Activated T-cell treated with anti-CD3 and anti-CD28 coated beads, Interleukin-2, amount 50 U/mL, for 24 hours (primary cell): ENCODE measurements at regions not wholly inside any gene's neighbourhood (a gene's known extent, or its start where the extent isn't known, plus 50 kb on each side); places are given as distances from the start of the nearest gene placed in this dataset.
"Not testable (repeated sequence)": the region's sequence is repeated elsewhere in the genome, so short reads cannot be mapped to it uniquely, and the experiment has no call there.

ENCODE experiments used
- DNase-seq: peaks from one replicate; pipeline ENCODE4 v3.0.0-alpha.2; 2020
- H3K27ac Mint-ChIP-seq: 2 replicates; pipeline ENCODE4 v1.8.0; 2020; ENCODE audit warnings: mild to moderate bottlenecking, mixed read lengths
- H3K27me3 Mint-ChIP-seq: 2 replicates; pipeline ENCODE4 v1.8.0; 2020; ENCODE audit warnings: mixed read lengths
- H3K36me3 Mint-ChIP-seq: 2 replicates; pipeline ENCODE4 v1.8.0; 2020; ENCODE audit warnings: low read depth, mixed read lengths
- H3K4me1 Mint-ChIP-seq: 2 replicates; pipeline ENCODE4 v1.8.0; 2020; ENCODE audit warnings: low read depth, mixed read lengths
- H3K4me3 Mint-ChIP-seq: 2 replicates; pipeline ENCODE4 v1.8.0; 2020; ENCODE audit warnings: mild to moderate bottlenecking, moderate library complexity, mixed read lengths
- H3K9me3 Mint-ChIP-seq: 2 replicates; pipeline ENCODE4 v1.8.0; 2020; ENCODE audit warnings: mixed read lengths

GRCh38 chr6:145148776-145149175, 586.5 kb downstream of the EPM2A start:
- Mint-ChIP-seq H3K36me3 (no peaks in the 10 kb centered on the region), H3K9me3 (no peaks in the 10 kb centered on the region), H3K4me1 (peaks cover 1% of the 10 kb centered on the region), H3K27me3 (peaks cover 12% of the 10 kb centered on the region), H3K4me3 (no peak overlapping the region), H3K27ac (no peak overlapping the region)
- no peak for DNase-seq

GRCh38 chr6:145151624-145152023, 583.7 kb downstream of the EPM2A start:
- Mint-ChIP-seq H3K4me3 (no peak overlapping the region), H3K27ac (no peak overlapping the region), H3K4me1 (peaks cover 1% of the 10 kb centered on the region), H3K36me3 (no peaks in the 10 kb centered on the region), H3K27me3 (peaks cover 16% of the 10 kb centered on the region), H3K9me3 (no peaks in the 10 kb centered on the region)
- no peak for DNase-seq

DNA sequence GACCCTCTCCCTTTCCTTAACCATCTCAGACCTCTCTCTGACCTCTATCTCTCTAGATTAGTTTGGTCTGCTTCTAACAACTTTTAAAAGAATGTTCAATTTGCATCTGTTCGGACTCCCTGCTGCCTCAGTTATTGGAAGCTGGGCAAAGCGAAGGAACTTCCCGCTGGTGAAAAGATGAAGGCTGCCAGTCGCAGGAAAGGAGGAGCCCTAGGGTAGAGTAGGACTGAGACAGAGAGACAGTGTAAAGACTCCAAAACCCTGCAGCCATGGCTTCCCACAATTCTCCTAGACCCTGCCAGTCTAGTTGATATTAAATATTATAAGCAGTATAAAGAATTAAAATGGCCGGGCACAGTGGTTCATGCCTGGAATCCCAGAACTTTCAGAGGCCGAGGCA, 581.8 kb downstream of the EPM2A start:
- peaks cover 4% of the 10 kb centered on the region for H3K9me3 Mint-ChIP-seq
- H3K4me3 Mint-ChIP-seq, result no peak overlapping the region
- H3K4me1 Mint-ChIP-seq, result peaks cover 1% of the 10 kb centered on the region
- H3K27ac Mint-ChIP-seq, result no peak overlapping the region
- H3K27me3 Mint-ChIP-seq, result peaks cover 16% of the 10 kb centered on the region
- H3K36me3 Mint-ChIP-seq, result no peaks in the 10 kb centered on the region
- DNase-seq, result no peak

DNA sequence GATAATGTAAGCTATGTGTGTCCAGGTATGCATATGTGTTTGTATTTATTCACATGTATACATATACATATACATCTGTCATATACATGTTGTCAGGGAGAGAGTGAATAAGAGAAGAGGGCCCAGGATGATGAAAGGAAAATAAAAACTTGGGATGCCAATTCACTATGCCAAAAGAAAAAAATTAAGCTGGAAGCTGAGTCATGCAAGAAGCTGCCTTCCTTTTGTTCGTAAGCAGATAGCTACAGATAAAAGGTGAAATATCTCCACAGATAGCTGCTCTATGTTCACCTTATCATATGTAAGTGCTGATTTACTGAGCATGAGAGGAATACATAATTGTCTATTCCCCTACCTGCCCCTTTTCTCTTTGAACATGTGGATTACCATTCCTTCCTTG, 579.9 kb downstream of the EPM2A start:
- no peaks in the 10 kb centered on the region for H3K36me3 Mint-ChIP-seq
- H3K9me3 Mint-ChIP-seq, result peaks cover 9% of the 10 kb centered on the region
- no peaks in the 10 kb centered on the region for H3K4me1 Mint-ChIP-seq
- no peak overlapping the region for H3K4me3 Mint-ChIP-seq
- DNase-seq, result no peak
- H3K27me3 Mint-ChIP-seq, result peaks cover 8% of the 10 kb centered on the region
- H3K27ac Mint-ChIP-seq, result no peak overlapping the region

DNA sequence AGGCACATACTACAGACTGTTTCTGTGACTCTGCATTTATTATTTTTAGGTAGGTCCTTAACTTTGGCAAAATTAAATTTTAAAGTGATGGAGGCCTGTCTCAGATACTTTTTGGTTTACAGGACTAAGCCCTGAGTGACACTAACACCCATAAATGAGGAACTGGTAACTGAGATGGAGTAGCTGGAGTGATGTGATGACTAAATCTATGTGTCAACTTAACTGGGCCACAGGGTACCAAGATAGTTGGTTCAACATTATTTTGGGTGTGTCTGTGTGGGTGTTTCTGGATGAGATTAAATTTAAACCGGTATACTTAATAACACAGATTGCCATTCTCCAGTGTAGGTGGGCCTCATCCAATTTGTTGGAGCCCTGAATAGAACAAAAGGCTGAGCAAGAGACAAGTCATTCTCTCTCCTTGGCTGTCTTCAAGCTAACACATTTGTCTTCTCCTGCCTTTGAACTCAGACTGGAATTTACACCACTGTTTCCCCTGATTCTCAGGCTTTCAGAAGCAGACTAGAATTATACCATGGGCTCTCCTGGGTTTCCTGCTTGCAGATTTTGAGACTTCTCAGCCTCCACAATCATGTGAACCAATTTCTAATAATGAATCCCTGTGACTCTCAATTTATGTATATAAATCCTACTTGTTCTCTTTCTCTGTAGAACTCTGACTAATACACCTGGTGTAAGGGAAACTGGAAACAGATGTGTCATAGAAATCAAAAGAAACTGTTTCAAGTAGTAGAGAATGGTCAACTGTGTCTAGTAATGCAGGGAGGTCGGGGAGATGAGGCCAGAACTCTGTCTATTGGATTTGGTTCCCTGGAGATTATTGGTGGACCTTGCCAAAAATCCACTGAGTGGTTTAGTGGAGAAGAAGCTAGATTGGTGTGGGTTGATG, 579.2 kb downstream of the EPM2A start:
- no peaks in the 10 kb centered on the region for H3K36me3 Mint-ChIP-seq
- peaks cover 9% of the 10 kb centered on the region for H3K27me3 Mint-ChIP-seq
- H3K27ac Mint-ChIP-seq, result no peak overlapping the region
- peaks cover 9% of the 10 kb centered on the region for H3K9me3 Mint-ChIP-seq
- no peak overlapping the region for H3K4me3 Mint-ChIP-seq
- no peak for DNase-seq
- H3K4me1 Mint-ChIP-seq, result no peaks in the 10 kb centered on the region

GRCh38 chr6:145158636-145159035, 576.7 kb downstream of the EPM2A start:
- H3K27me3 Mint-ChIP-seq, DNase-seq, H3K9me3 Mint-ChIP-seq, H3K4me1 Mint-ChIP-seq, H3K27ac Mint-ChIP-seq, H3K36me3 Mint-ChIP-seq, H3K4me3 Mint-ChIP-seq: not testable (repeated sequence)

DNA sequence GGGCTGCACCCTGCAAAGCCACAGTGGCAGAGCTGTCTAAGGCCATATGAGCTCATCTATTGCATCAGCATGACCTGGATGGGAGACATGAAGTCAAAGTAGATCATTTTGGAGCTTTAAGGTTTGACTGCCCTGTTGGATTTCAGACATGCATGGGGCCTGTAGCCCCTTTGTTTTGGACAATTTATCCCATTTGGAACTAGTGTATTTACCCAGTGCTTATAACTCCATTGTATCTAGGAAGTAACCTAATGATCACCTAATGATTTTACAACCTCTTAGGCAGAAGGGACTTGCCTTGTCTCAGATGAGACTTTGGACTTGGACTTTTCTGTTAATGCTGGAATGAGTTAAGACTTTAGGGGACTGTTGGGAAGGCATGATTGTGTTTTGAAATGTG, 575.4 kb downstream of the EPM2A start:
- H3K36me3 Mint-ChIP-seq, result no peaks in the 10 kb centered on the region
- no peaks in the 10 kb centered on the region for H3K4me1 Mint-ChIP-seq
- H3K27me3 Mint-ChIP-seq, result peaks cover 2% of the 10 kb centered on the region
- no peak overlapping the region for H3K27ac Mint-ChIP-seq
- no peak overlapping the region for H3K4me3 Mint-ChIP-seq
- DNase-seq, result no peak
- peaks cover 9% of the 10 kb centered on the region for H3K9me3 Mint-ChIP-seq

DNA sequence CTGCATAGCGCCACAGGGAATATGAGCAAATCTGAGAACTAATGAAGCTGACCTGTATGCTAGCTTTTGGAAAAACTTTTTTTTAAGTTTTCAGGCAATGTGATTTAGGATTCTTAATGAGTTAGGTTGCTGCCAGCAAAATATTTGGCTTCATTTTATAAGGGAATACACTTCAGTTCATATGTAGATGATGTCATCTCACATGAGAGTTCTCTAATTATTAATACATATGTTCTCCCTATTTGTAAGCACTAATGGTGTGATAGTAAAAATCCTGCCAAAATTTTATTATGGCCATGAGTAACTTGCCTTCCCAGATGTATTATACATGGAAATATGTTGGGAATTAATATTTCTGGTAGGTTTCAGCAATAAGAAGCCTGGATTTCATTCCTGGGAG, 573.8 kb downstream of the EPM2A start:
- Mint-ChIP-seq H3K27ac (no peak overlapping the region), H3K36me3 (no peaks in the 10 kb centered on the region), H3K4me3 (no peak overlapping the region), H3K9me3 (peaks cover 9% of the 10 kb centered on the region), H3K4me1 (no peaks in the 10 kb centered on the region), H3K27me3 (peaks cover 7% of the 10 kb centered on the region)
- no peak for DNase-seq

DNA sequence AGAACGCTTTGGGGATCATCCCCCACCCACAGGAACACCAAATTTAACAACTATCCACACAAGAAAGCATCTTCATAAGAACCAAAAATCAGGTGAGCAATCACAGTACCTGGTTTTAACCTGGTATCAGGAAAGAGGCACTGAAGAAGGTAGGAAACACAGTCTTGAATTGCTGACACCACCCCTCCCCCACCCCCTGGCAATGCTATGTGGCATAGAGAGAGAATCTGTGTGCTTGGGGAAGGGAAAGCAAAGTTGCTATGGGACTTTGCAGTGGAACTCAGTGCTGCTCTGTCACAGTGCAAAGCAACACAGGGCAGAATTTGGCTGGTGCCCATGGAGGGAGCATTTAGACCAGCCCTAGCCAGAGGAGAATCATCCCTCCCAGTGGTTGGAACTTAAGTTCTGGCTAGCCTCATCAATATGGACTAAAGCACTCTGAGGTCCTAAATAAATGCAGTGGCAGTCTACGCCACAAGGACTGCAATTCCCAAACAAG, 565.5 kb downstream of the EPM2A start:
- no peak overlapping the region for H3K27ac Mint-ChIP-seq
- H3K4me3 Mint-ChIP-seq, result no peak overlapping the region
- peaks cover 14% of the 10 kb centered on the region for H3K27me3 Mint-ChIP-seq
- no peaks in the 10 kb centered on the region for H3K4me1 Mint-ChIP-seq
- H3K9me3 Mint-ChIP-seq, result no peaks in the 10 kb centered on the region
- DNase-seq, result no peak
- no peaks in the 10 kb centered on the region for H3K36me3 Mint-ChIP-seq

- no peak overlapping the region for H3K27ac Mint-ChIP-seq
- H3K4me3 Mint-ChIP-seq, result no peak overlapping the region
- no peak for DNase-seq
- H3K4me1 Mint-ChIP-seq, result no peaks in the 10 kb centered on the region
- H3K27me3 Mint-ChIP-seq, result peaks cover 4% of the 10 kb centered on the region
- peaks cover 6% of the 10 kb centered on the region for H3K9me3 Mint-ChIP-seq
- H3K36me3 Mint-ChIP-seq, result no peaks in the 10 kb centered on the region
Measured at GRCh38 chr6:145175470-145175869, 559.9 kb downstream of the EPM2A start.

GRCh38 chr6:145178391-145178790, 556.9 kb downstream of the EPM2A start:
- Mint-ChIP-seq H3K9me3 (peaks cover 6% of the 10 kb centered on the region), H3K4me1 (no peaks in the 10 kb centered on the region), H3K27me3 (peaks cover 3% of the 10 kb centered on the region), H3K4me3 (no peak overlapping the region), H3K36me3 (no peaks in the 10 kb centered on the region), H3K27ac (no peak overlapping the region)
- no peak for DNase-seq

DNA sequence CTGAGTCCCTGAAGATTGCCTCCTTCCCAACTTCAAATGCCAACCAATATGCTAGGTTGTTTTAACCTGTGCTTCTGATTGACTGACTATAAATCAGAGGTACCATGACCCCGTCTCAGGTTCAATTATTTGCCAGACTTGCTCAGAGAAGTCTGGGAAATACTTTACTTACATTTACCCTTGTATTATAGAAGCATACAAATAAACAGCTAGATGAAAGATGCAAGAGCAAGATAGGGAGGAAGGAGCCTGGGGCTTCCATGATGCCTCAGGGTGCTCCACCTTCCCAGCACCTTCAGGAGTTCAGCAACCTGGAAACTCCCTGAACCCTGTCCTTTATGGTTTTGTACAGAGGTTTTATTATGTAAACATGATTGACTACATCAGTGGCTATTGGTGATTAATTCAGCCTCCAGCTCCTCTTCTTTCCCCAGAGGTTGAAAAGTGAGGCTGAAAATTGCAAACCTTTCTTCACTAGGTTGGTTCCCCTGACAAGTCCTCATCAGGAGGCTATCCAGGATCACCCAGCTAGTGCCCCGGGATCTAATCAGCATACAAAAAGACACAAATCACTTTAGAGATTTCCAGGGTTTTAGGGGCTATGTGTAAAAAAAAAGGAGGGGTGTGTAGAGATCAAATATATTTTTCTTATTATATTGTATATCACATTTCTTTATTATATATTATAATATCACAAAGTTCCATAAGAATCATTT, 547.7 kb downstream of the EPM2A start:
- DNase-seq, result no peak
- Mint-ChIP-seq H3K27me3 (no peaks in the 10 kb centered on the region), H3K9me3 (no peaks in the 10 kb centered on the region), H3K27ac (no peak overlapping the region), H3K36me3 (no peaks in the 10 kb centered on the region), H3K4me1 (no peaks in the 10 kb centered on the region), H3K4me3 (no peak overlapping the region)

DNA sequence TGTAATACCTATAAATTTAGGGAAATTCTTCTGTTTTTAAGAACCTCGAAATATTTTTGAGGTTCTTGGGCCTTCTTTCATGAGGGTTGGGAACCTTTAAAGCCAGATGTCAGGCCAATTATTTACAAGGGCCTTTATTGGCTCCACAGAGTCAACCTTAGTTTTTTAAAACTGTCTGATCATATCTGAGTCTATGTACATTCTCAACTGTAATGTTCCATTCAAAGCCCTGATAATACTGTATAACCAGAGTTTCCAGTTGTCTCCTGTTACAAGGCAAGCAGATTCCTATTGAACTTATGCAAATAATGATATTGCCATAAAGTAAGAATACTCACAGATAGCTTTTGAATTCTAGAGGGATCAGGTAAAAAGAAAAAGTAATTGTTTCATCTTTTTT, 545.5 kb downstream of the EPM2A start:
- Mint-ChIP-seq H3K27ac (no peak overlapping the region), H3K36me3 (no peaks in the 10 kb centered on the region), H3K4me1 (no peaks in the 10 kb centered on the region)

DNA sequence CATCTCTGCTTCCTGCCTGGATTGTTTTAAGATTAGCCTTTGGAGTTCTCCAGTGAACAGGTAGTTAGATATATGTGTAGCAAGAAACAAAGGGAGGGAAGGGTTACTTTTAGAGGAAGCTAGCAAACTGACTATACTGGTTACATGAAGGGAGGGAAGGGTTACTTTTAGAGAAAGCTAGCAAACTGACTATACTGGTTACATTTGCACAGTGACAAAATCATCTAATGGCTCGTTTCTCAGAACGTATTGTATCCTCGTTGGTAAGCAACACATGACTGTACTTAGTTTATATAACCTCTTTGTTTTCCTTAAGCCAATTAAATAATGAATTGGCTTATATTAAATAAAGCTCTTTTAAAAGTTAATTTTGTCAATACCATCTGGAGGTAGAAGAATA, 540.9 kb downstream of the EPM2A start:
- no peaks in the 10 kb centered on the region for H3K36me3 Mint-ChIP-seq
- H3K27ac Mint-ChIP-seq, result no peak overlapping the region
- no peaks in the 10 kb centered on the region for H3K9me3 Mint-ChIP-seq
- H3K4me3 Mint-ChIP-seq, result no peak overlapping the region
- peaks cover 3% of the 10 kb centered on the region for H3K27me3 Mint-ChIP-seq
- no peak for DNase-seq
- H3K4me1 Mint-ChIP-seq, result no peaks in the 10 kb centered on the region

More for the DNA sequence above, 545.5 kb downstream of the EPM2A start:
- DNase-seq, result no peak
- H3K4me3 Mint-ChIP-seq, result no peak overlapping the region
- no peaks in the 10 kb centered on the region for H3K9me3 Mint-ChIP-seq
- H3K27me3 Mint-ChIP-seq, result no peaks in the 10 kb centered on the region

DNA sequence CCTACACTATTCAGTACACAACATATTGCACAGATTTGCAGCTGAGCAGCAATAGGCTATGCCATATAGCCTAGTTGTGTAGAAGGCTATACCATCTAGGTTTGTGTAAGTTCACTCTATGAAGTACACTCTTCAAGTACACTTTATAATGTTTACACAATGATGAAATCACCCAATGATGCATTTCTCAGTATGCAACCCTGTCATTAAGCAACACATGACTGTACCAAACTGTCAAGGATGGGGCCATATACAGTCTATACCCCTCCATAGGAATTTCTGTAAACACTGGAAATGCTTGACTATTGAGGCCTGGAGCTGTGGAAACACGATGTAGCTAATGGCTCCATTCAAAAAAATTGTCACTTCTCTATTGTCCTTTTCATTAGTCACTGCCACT, 535.4 kb downstream of the EPM2A start:
- Mint-ChIP-seq H3K27me3 (peaks cover 12% of the 10 kb centered on the region), H3K36me3 (no peaks in the 10 kb centered on the region), H3K9me3 (no peaks in the 10 kb centered on the region), H3K4me1 (no peaks in the 10 kb centered on the region), H3K4me3 (no peak overlapping the region), H3K27ac (no peak overlapping the region)
- no peak for DNase-seq
